Heart left ventricle (tissue), 13 donors: ENCODE measurements at regions not wholly inside any gene's neighbourhood (a gene's known extent, or its start where the extent isn't known, plus 50 kb on each side); places are given as distances from the start of the nearest gene placed in this dataset.

Experiments
- CTCF ChIP-seq, 12 donors: fragments of 200-600 bp; sonication (generic) in 4 of 12; IDR thresholded peaks; one replicate each; pipeline versions ENCODE4 v1.5.0 to v1.8.0; 2018 to 2022; ENCODE audit warnings: antibody characterized with exemption in 12 of 12, mild to moderate bottlenecking in 5 of 12
- POLR2A ChIP-seq, 2 donors: fragments of 450-650 bp; IDR thresholded peaks; one replicate each; pipeline ENCODE4 v1.6.1; 2017; ENCODE audit warnings: antibody characterized with exemption in 2 of 2, mild to moderate bottlenecking in 2 of 2, moderate library complexity in 2 of 2
- donor health status: ischemic (EF 13 %, LVEDD 7.1; RV severe dilation, severe dysfunction).
- donor health status: DM: no; HTN: yes; CAD: no.
- donor health status: DM: no; HTN: no; CAD: no.
- donor health status: ischemic (EF 25% LVEDD 6.9; RV normal size, moderate dysfunction).
- donor health status: ischemic (EF 25% LVEDD 5.7; RV mildly dilated, moderate dysfunction).
- donor health status: ischemic (EF 35%, LVEDD 5.7; RV mildly dilated, moderate dysfunction).
- donor health status: nonischemic (EF 11% LVEDD 7.7; RV severe dilation, severe dysfunction).
- donor health status: DM: yes; HTN: yes; CAD: no.
- donor health status: PGD.
- donor health status: ischemic (EF 29% LVEDD 5.4; RV normal size, mild dysfunction).
- donor health status: nonischemic (EF 23%, LVEDD 6.1; RV moderate dilation, normal function).

DNA sequence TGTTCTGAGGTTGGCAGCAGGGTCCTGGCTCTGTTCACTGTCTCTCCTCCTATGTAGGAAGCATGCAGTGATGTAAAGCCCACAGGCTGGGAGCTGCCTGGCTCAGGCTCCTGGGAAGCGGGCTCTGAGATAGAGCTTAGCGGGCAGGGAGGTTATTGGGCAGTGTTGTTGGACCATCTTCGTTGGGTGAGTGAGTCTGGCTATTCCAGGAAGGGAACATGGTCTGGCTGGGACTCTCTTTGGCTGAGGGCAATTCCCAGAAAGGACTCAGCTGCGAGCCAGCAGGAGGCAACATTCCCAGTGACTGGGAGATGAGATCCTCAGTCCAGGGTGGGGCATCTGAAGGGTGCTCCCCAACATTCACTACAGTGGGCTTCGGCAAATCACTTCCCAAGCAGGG is 96.2 kb downstream of the CCDC185 start:
- TF ChIP-seq CTCF (IDR thresholded peaks at IDR 0.05) (no peak), POLR2A (IDR thresholded peaks at IDR 0.05) (no peak)
